Testis (tissue), 2 donors: ENCODE measurements at regions not wholly inside any gene's neighbourhood (a gene's known extent, or its start where the extent isn't known, plus 50 kb on each side); places are given as distances from the start of the nearest gene placed in this dataset.

ENCODE experiments used
- CTCF ChIP-seq, 3 experiments: fragments of 450-650 bp in 2 of 3; fragments of 200-600 bp in 1 of 3; sonication (generic) in 1 of 3; IDR thresholded peaks; one replicate each; pipeline ENCODE4 v1.5.1; 2016 to 2019; ENCODE audit warnings: antibody characterized with exemption in 3 of 3, mild to moderate bottlenecking in 2 of 3, moderate library complexity in 1 of 3
- POLR2A ChIP-seq: fragments of 450-650 bp; IDR thresholded peaks from one replicate; pipeline ENCODE4 v1.6.1; 2017; ENCODE audit warnings: antibody characterized with exemption, mild to moderate bottlenecking, moderate library complexity

- TF ChIP-seq CTCF (IDR thresholded peaks at IDR 0.05) (no peak), POLR2A (no peak)
Measured at GRCh38 chr9:108673386-108673785, 182.4 kb downstream of the ACTL7B start.
